Right lung (tissue), 2 donors: ENCODE measurements at regions not wholly inside any gene's neighbourhood (a gene's known extent, or its start where the extent isn't known, plus 50 kb on each side); places are given as distances from the start of the nearest gene placed in this dataset.

Experiments used
- DNase-seq, 2 donors: peaks; one replicate each; pipeline ENCODE4 v3.0.0-alpha.2; 2013

GRCh38 chr6:132973514-132973993 is 159.2 kb downstream of the RPS12 start:
- no peak for DNase-seq

- no peak for DNase-seq
Observed at GRCh38 chr6:132974122-132974521, 159.8 kb downstream of the RPS12 start.

- no peak for DNase-seq
Observed at GRCh38 chr6:132977413-132977812, 163.0 kb downstream of the RPS12 start.

GRCh38 chr6:132978685-132979084 is 164.3 kb downstream of the RPS12 start:
- DNase-seq, result no peak

GRCh38 chr6:132993738-132994137 is 179.4 kb downstream of the RPS12 start:
- DNase-seq, result no peak

- DNase-seq, result no peak
Observed at GRCh38 chr6:132995009-132995408, 180.6 kb downstream of the RPS12 start.

GRCh38 chr6:132995432-132995831 is 181.1 kb downstream of the RPS12 start:
- no peak for DNase-seq

GRCh38 chr6:132998418-132998817 is 184.0 kb downstream of the RPS12 start:
- no peak for DNase-seq

- no peak for DNase-seq
Observed at GRCh38 chr6:133001040-133001565, 186.7 kb downstream of the RPS12 start.

- DNase-seq, result no peak
Observed at GRCh38 chr6:133004304-133004884, 190.0 kb downstream of the RPS12 start.

GRCh38 chr6:133012774-133013173 is 198.4 kb downstream of the RPS12 start:
- DNase-seq, result no peak

- DNase-seq, result peak; percentile 17 to 18
Observed at GRCh38 chr6:133016631-133017030, 202.3 kb downstream of the RPS12 start.

- DNase-seq, result no peak
Observed at GRCh38 chr6:133017581-133017980, 203.2 kb downstream of the RPS12 start.

- no peak for DNase-seq
Observed at GRCh38 chr6:133026705-133027104, 212.3 kb downstream of the RPS12 start.

- no peak for DNase-seq
Observed at GRCh38 chr6:133033263-133033662, 207.9 kb upstream of the EYA4 start.

- peak in 1 of 2 donors; percentile 23 for DNase-seq
Observed at GRCh38 chr6:133034509-133035206, 206.5 kb upstream of the EYA4 start.

- DNase-seq, result no peak
Observed at GRCh38 chr6:133040094-133040802, 200.9 kb upstream of the EYA4 start.

- DNase-seq, result no peak
Observed at GRCh38 chr6:133040803-133041419, 200.2 kb upstream of the EYA4 start.

- no peak for DNase-seq
Observed at GRCh38 chr6:133042550-133043120, 198.5 kb upstream of the EYA4 start.

GRCh38 chr6:133046576-133046975 is 194.6 kb upstream of the EYA4 start:
- DNase-seq, result no peak

- no peak for DNase-seq
Observed at GRCh38 chr6:133047065-133047665, 194.0 kb upstream of the EYA4 start.
